IMR-90 (cell line): ENCODE measurements at regions not wholly inside any gene's neighbourhood (a gene's known extent, or its start where the extent isn't known, plus 50 kb on each side); places are given as distances from the start of the nearest gene placed in this dataset.

Experiments used
- ATAC-seq: fragments of 200-7000 bp; cut with Tn5 transposase; 2 replicates; pipeline ENCODE4 v1.9.1; 2020; ENCODE audit warnings: low read depth, mild to moderate bottlenecking, moderate library complexity
- BruUV-seq: library from RNA; stranded (reverse); fragments of 400-500 nt; replicated peaks from 2 replicates; lab custom pipeline; 2021; lab: Mats Ljungman, UMichigan
- CTCF ChIA-PET: fragments of 300-600 bp; formaldehyde crosslinking; extraction: SDS; loops from one replicate; lab custom pipeline; 2021; ENCODE audit warnings: antibody characterized with exemption; lab: Yijun Ruan, JAX
- POLR2A ChIA-PET: fragments of 300-600 bp; sonication (Branson Sonifier 250); formaldehyde crosslinking; loops from one replicate; lab custom pipeline; 2022; ENCODE audit warnings: antibody characterized with exemption; ENCODE audit not compliant: unreplicated experiment; lab: Charles Lee
- DNase-seq: peaks from one replicate; pipeline ENCODE4 v3.0.0; 2013
- H2AFZ ChIP-seq: replicated peaks from 2 replicates; pipeline ENCODE3; 2013; ENCODE audit warnings: low read length, mild to moderate bottlenecking; ENCODE audit not compliant: poor library complexity
- H2AK5ac ChIP-seq: 2 replicates; pipeline ENCODE4 v1.6.1; 2013; ENCODE audit warnings: low read depth, low read length, inconsistent platforms
- H2AK9ac ChIP-seq: replicated peaks from 2 replicates; pipeline ENCODE3; 2013; ENCODE audit warnings: mild to moderate bottlenecking, low read depth, low read length, moderate library complexity; ENCODE audit not compliant: poor library complexity
- H2BK120ac ChIP-seq: 2 replicates; pipeline ENCODE4 v1.6.1; 2013; ENCODE audit warnings: low read depth, low read length, inconsistent platforms
- H2BK15ac ChIP-seq: 3 replicates; pipeline ENCODE4 v1.6.1; 2013; ENCODE audit warnings: low read depth, low read length, inconsistent platforms
- H2BK20ac ChIP-seq: 2 replicates; pipeline ENCODE4 v1.6.1; 2013; ENCODE audit warnings: low read depth, mild to moderate bottlenecking, inconsistent platforms, low read length, moderate library complexity
- H2BK5ac ChIP-seq: 2 replicates; pipeline ENCODE4 v1.6.1; 2013; ENCODE audit warnings: mild to moderate bottlenecking, low read depth, low read length, inconsistent platforms; ENCODE audit not compliant: poor library complexity, severe bottlenecking
- H3K14ac ChIP-seq: replicated peaks from 2 replicates; pipeline ENCODE4 v1.6.1; 2013; ENCODE audit warnings: low read depth, low read length, inconsistent platforms
- H3K18ac ChIP-seq: 2 replicates; pipeline ENCODE4 v1.6.1; 2013; ENCODE audit warnings: low read depth, low read length, control low read depth
- H3K23ac ChIP-seq: 2 replicates; pipeline ENCODE4 v1.6.1; 2013; ENCODE audit warnings: low read depth, low read length, inconsistent platforms
- H3K27ac ChIP-seq: 2 replicates; pipeline ENCODE4 v1.5.1; 2013; ENCODE audit warnings: mild to moderate bottlenecking, control low read depth, low read length; ENCODE audit not compliant: insufficient read depth
- H3K27me3 ChIP-seq: 2 replicates; pipeline ENCODE4 v1.6.1; 2013; ENCODE audit warnings: low read length; ENCODE audit not compliant: control insufficient read depth, insufficient read depth
- H3K36me3 ChIP-seq: 2 replicates; pipeline ENCODE4 v1.6.1; 2013; ENCODE audit warnings: low read length, mixed read lengths; ENCODE audit not compliant: control insufficient read depth, insufficient read depth
- H3K4ac ChIP-seq: 2 replicates; pipeline ENCODE4 v1.6.1; 2013; ENCODE audit warnings: low read depth, low read length, inconsistent platforms
- H3K4me1 ChIP-seq: 2 replicates; pipeline ENCODE4 v1.6.1; 2013; ENCODE audit warnings: low read length, mixed read lengths; ENCODE audit not compliant: control insufficient read depth, insufficient read depth
- H3K4me2 ChIP-seq: 2 replicates; pipeline ENCODE4 v1.6.1; 2013; ENCODE audit warnings: low read depth, mild to moderate bottlenecking, control low read depth, low read length, moderate library complexity
- H3K4me3 ChIP-seq: 2 replicates; pipeline ENCODE4 v1.5.1; 2013; ENCODE audit warnings: low read depth, mild to moderate bottlenecking, control low read depth, low read length, moderate library complexity; ENCODE audit not compliant: insufficient read depth
- H3K56ac ChIP-seq: 2 replicates; pipeline ENCODE4 v1.6.1; 2013; ENCODE audit warnings: low read length, inconsistent platforms; ENCODE audit not compliant: insufficient read depth; ENCODE audit errors: extremely low read depth
- H3K79me1 ChIP-seq, 2 experiments: 2 replicates each; pipeline ENCODE4 v1.6.1; 2013; ENCODE audit warnings: low read length in 2 of 2, inconsistent platforms in 1 of 2, low read depth in 1 of 2
- H3K9ac ChIP-seq: 2 replicates; pipeline ENCODE4 v1.6.1; 2013; ENCODE audit warnings: low read depth, low read length, control low read depth
- H3K9me1 ChIP-seq: 2 replicates; pipeline ENCODE4 v1.6.1; 2013; ENCODE audit warnings: low read length, inconsistent platforms; ENCODE audit not compliant: insufficient read depth
- H3K9me3 ChIP-seq: 2 replicates; pipeline ENCODE4 v1.6.1; 2013; ENCODE audit warnings: low read length; ENCODE audit not compliant: control insufficient read depth, insufficient read depth
- H4K20me1 ChIP-seq: 2 replicates; pipeline ENCODE4 v1.6.1; 2013; ENCODE audit warnings: low read length, inconsistent platforms; ENCODE audit not compliant: insufficient read depth
- H4K5ac ChIP-seq: 2 replicates; pipeline ENCODE4 v1.6.1; 2013; ENCODE audit warnings: mild to moderate bottlenecking, low read depth, low read length, control low read depth
- H4K8ac ChIP-seq, 2 experiments: 2 replicates each; pipeline ENCODE4 v1.6.1; 2013; ENCODE audit warnings: low read depth in 2 of 2, low read length in 2 of 2, control low read depth in 1 of 2, inconsistent platforms in 1 of 2
- H4K91ac ChIP-seq: 2 replicates; pipeline ENCODE4 v1.6.1; 2013; ENCODE audit warnings: low read depth, low read length, inconsistent platforms; ENCODE audit not compliant: insufficient read depth
- BHLHE40 ChIP-seq: fragments of 150-350 bp; IDR thresholded peaks from 2 replicates; pipeline ENCODE4 v1.6.1; 2016; ENCODE audit warnings: mild to moderate bottlenecking, low read depth, low read length
- CEBPB ChIP-seq: IDR thresholded peaks from 2 replicates; pipeline ENCODE4 v1.6.1; 2012; ENCODE audit warnings: low read depth, low read length, improper control_type of control experiment
- MAZ ChIP-seq: IDR thresholded peaks from 2 replicates; pipeline ENCODE4 v1.6.1; 2012; ENCODE audit warnings: low read depth, mild to moderate bottlenecking, low read length, improper control_type of control experiment, moderate library complexity, borderline replicate concordance
- MXI1 ChIP-seq: IDR thresholded peaks from 2 replicates; pipeline ENCODE4 v1.6.1; 2012; ENCODE audit warnings: low read depth, mild to moderate bottlenecking, low read length, moderate library complexity, borderline replicate concordance
- POLR2A ChIP-seq: IDR thresholded peaks from 2 replicates; pipeline ENCODE4 v1.6.1; 2012; ENCODE audit warnings: mild to moderate bottlenecking, low read depth, low read length
- USF2 ChIP-seq: fragments of 150-350 bp; IDR thresholded peaks from 2 replicates; pipeline ENCODE4 v1.6.1; 2017; ENCODE audit warnings: mild to moderate bottlenecking, antibody characterized with exemption, low read length, low read depth
- dilution Hi-C: fragments of 300-500 bp; cut with HindIII; formaldehyde crosslinking; loops from one replicate; pipeline ENCODE4 v1.14.3; 2018; ENCODE audit warnings: low sequenced_read_pairs; ENCODE audit not compliant: unreplicated experiment
- in situ Hi-C: fragments of 300-500 bp; cut with MboI; formaldehyde crosslinking; loops from 3 replicates; pipeline ENCODE4 v1.14.3; 2019; ENCODE audit warnings: low sequenced_read_pairs, inconsistent platforms, mixed read lengths
- intact Hi-C: fragments of 100-400 bp; cut with micrococcal nuclease; formaldehyde crosslinking; loops from 2 replicates; pipeline ENCODE4 v1.10.0; 2022

DNA sequence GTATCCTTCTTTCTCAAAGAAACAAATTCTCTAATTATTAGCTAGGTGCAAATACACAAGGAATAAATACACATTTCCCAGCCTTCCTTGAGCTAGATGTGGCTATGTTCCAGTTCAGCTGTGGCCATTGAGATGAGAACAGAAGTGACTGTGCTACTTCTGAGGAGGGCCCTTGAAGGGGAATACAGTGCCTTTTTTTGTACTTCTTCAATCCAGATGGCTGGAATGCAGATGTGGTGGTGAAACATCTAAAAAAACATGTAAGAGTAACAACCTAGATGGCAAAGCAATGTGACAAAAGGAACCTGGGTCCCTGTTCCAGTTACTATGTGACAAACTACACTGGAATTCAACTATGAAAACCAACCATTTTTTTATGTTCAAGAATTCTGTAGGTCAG, 115.4 kb upstream of the DST start:
- no peak for DNase-seq
- H3K4me2 ChIP-seq = peak overlapping the region; percentile 56; the same call in 1 of the 2 replicates

More for the DNA sequence above, 115.4 kb upstream of the DST start:
- CTCF ChIA-PET = interaction anchor here (0.6 to 2.2 kb wide), 4 partner anchors 14 to 114 kb away, joined by 3 to 9 read pairs (median 6); no protein-coding TSS in a partner anchor
- Histone ChIP-seq H2AK9ac (no peak overlapping the region), H4K20me1 (peaks cover 34% of the 10 kb centered on the region), H3K4ac (0 out of 2 replicates have a peak overlapping the region, but pooled peaks have one; percentile 36), H3K9ac (no peak overlapping the region), H3K79me1 (peaks cover 14 to 69% of the 10 kb centered on the region in 2 experiments), H2BK5ac (peak overlapping the region; percentile 90), H3K27me3 (no peaks in the 10 kb centered on the region), H3K14ac (peak overlapping the region; percentile 21; the same call in 1 of the 2 replicates), H3K4me3 (no peak overlapping the region), H3K23ac (0 out of 2 replicates have a peak overlapping the region, but pooled peaks have one; percentile 3), H3K9me1 (peaks cover 23% of the 10 kb centered on the region), H2BK20ac (no peak overlapping the region), H2AFZ (no peak overlapping the region), H3K4me1 (peaks cover 22% of the 10 kb centered on the region), H3K56ac (no peak overlapping the region), H4K5ac (peak overlapping the region; percentile 18), H2AK5ac (peak overlapping the region; percentile 75), H4K91ac (no peak overlapping the region), H3K27ac (no peak overlapping the region), H3K18ac (no peak overlapping the region), H4K8ac (no peak overlapping the region), H3K9me3 (no peaks in the 10 kb centered on the region), H2BK120ac (peak overlapping the region; percentile 16; the same call in 1 of the 2 replicates), H3K36me3 (no peaks in the 10 kb centered on the region), H2BK15ac (0 out of 3 replicates have a peak overlapping the region, but pooled peaks have one; percentile 1)
- POLR2A ChIA-PET = no interaction called here
- BruUV-seq = no TSS peak
- in situ Hi-C loops (no loop called here), intact Hi-C loops (loop anchor here (5.0 kb wide), 2 partner anchors 84 to 401 kb away; no protein-coding TSS in a partner anchor), dilution Hi-C loops (no loop called here)
- TF ChIP-seq POLR2A (no peak), MAZ (no peak), USF2 (no peak), CEBPB (no peak), MXI1 (no peak), BHLHE40 (no peak)
- no peak for ATAC-seq
